DND-41 (cell line): ENCODE measurements at regions not wholly inside any gene's neighbourhood (a gene's known extent, or its start where the extent isn't known, plus 50 kb on each side); places are given as distances from the start of the nearest gene placed in this dataset.

ENCODE experiments used
- CTCF ChIP-seq: IDR thresholded peaks from 2 replicates; pipeline ENCODE4 v1.5.1; 2012; ENCODE audit warnings: borderline replicate concordance, low read length, moderate library complexity, mild to moderate bottlenecking; ENCODE audit not compliant: poor library complexity, severe bottlenecking; ENCODE audit errors: extremely low read depth
- EZH2 ChIP-seq: IDR thresholded peaks from 3 replicates; pipeline ENCODE4 v1.6.1; 2012; ENCODE audit warnings: borderline replicate concordance, low read depth, mild to moderate bottlenecking, moderate library complexity, low read length, inconsistent platforms; ENCODE audit not compliant: severe bottlenecking

GRCh38 chr5:4941957-4942830 lies 197.9 kb upstream of the ADAMTS16 start:
- TF ChIP-seq CTCF (peak; percentile 90), EZH2 (no peak)
